Stomach (tissue), 4 donors: ENCODE measurements at regions not wholly inside any gene's neighbourhood (a gene's known extent, or its start where the extent isn't known, plus 50 kb on each side); places are given as distances from the start of the nearest gene placed in this dataset.

Experiments
- CTCF ChIP-seq, 7 experiments: fragments of 450-650 bp in 4 of 7; fragments of 200-600 bp in 3 of 7; sonication (generic) in 3 of 7; IDR thresholded peaks; one replicate each; pipeline ENCODE4 v1.5.1; 2016 to 2019; ENCODE audit warnings: antibody characterized with exemption in 7 of 7, control low read depth in 2 of 7, mild to moderate bottlenecking in 1 of 7
- EP300 ChIP-seq: sonication (generic); formaldehyde crosslinking; IDR thresholded peaks from one replicate; pipeline ENCODE4 v1.6.1; 2017; ENCODE audit warnings: antibody characterized with exemption

DNA sequence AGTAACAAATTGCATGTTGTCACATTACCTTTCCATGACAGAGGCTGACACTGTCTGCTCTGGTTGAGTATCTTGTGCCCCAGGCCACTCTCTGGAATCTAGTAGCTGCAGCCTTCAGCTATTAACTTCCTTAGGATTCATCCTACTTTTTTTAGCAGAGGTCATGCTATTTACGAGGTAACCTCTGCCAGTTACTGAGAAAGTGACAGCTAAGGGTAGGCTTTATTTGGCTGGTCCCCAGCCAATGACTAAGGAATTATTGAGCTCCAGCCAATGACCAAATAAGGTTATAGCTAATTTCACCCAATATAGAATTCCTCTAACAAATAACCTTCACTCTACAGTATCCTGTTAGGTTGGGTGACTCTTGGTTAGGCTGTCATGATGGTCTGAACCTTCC, 1361.7 kb downstream of the XPNPEP1 start:
- TF ChIP-seq CTCF (IDR thresholded peaks at IDR 0.05): no peak
- TF ChIP-seq EP300: no peak
